Esophagus muscularis mucosa (tissue), 3 donors: ENCODE measurements at regions not wholly inside any gene's neighbourhood (a gene's known extent, or its start where the extent isn't known, plus 50 kb on each side); places are given as distances from the start of the nearest gene placed in this dataset.

ENCODE experiments used
- CTCF ChIP-seq, 3 experiments: fragments of 200-600 bp in 2 of 3; fragments of 450-650 bp in 1 of 3; sonication (generic) in 2 of 3; IDR thresholded peaks; one replicate each; pipeline ENCODE4 v1.5.1; 2017 to 2019; ENCODE audit warnings: antibody characterized with exemption in 3 of 3, mild to moderate bottlenecking in 2 of 3, moderate library complexity in 1 of 3
- POLR2AphosphoS5 ChIP-seq, 2 donors: sonication (generic); formaldehyde crosslinking; IDR thresholded peaks; one replicate each; pipeline ENCODE4 v1.6.1; 2017; ENCODE audit warnings: antibody characterized with exemption in 2 of 2

GRCh38 chr3:44186712-44187111 is 55.0 kb upstream of the TOPAZ1 start:
- TF ChIP-seq POLR2AphosphoS5 (IDR thresholded peaks at IDR 0.05) (no peak), CTCF (IDR thresholded peaks at IDR 0.05) (no peak)
